Activated naive CD4-positive, alpha-beta T cell (primary cell): ENCODE measurements at regions not wholly inside any gene's neighbourhood (a gene's known extent, or its start where the extent isn't known, plus 50 kb on each side); places are given as distances from the start of the nearest gene placed in this dataset.

Source experiments
- DNase-seq, 4 experiments: peaks; one replicate each; lab custom pipeline; 2025; lab: John Stamatoyannopoulos, UW

DNA sequence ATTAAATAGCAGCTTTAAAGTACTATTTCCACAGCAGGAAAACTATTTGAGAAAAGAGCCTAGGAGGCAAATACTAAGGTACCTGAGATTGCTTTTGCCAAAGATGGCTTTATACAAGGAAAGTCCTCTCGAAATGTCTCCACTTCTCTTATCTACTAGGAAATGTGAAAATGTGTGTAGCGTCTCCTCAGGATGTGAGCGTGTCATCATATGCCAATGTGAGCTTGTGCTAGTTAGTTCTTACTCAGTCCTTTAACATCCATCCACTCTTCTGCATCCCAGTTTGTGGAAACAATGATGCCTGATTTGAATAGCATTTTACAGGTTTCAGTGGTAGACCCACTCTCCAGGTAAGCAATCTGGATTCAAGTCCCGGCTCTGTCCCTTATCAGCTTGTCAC, 421.0 kb downstream of the DYNC2H1 start:
- no peak for DNase-seq

- DNase-seq = no peak
Observed at GRCh38 chr11:103532133-103532788, 423.0 kb downstream of the DYNC2H1 start.

DNA sequence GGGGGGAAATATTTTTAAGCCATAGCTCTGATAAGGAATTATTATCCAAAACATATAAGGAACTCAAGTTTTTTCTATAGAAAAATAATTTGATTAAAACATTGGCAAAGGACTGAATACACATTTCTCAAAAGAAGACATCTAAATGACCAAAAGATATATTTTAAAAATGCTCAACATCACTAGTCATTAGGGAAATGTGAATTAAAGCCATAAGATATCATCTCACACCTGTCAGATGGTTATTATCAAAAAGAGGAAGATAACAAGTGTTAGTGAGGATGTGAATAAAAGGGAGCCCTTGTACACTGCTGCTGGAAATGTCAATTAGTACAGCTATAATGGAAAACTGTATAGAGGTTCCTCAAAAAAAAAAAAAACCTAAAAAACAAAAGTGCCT, 425.0 kb downstream of the DYNC2H1 start:
- no peak for DNase-seq

DNA sequence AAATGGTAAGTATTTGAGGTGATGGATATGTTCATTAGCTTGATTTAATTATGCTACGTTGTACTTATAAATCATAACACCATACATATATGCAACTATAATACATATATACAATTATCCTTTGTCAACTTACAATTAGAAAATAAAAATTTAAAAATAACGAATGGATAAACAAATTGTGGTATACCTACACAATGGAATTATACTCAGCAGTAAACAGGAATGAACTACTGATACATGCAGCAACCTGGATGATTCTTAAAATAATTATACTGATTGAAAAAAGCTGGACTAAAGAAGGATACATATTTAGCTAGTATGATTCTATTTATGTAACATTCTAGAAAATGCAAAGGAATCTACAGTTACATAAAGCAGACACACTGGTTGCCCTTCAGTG, 425.7 kb downstream of the DYNC2H1 start:
- DNase-seq = no peak

DNA sequence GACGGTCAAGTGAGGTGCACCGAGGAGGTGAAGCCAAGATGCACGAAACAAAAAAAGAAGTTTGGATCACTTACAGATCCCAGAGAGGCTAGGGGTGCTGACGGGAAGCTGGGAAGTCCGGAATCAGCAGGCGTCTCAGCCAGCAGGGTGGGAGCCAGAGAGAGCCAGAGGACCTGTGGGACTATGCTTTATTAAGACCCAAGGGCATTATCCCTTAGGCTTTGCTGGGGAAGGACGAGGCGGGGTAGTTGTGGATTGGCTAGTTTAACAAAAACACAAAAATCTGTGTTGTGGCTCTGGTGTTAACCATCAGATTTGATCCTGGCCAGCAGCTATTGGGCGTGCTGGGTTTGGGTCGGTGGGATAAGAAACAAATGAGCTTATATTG, 427.1 kb downstream of the DYNC2H1 start:
- DNase-seq = no peak

DNA sequence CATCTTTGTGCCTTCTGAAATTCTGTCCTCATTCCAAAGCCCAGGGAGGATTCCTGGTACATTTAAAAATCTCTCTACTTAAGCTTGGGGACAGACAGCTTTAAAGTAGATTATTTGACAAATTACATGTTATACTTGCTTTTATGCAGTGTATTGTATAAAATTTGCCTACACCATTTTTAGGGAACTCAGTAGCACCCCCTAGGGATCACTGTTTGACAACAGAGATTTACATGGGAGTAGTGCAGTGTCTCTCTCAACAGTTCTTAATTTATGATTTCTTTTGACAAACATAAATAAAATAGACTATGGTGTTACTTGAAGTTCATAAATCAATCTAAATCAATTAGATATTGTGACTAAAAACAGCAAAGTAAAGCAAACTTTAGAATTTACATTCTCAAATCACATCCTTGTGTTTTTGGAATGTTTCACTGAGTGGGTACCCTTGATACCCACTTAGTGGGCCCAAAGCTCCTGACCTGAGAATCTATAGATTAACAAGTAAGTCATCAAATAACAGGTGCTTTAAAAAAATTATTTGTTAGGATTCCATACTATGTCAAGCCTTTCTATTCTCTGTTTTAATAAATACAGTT, 428.8 kb downstream of the DYNC2H1 start:
- no peak for DNase-seq

- no peak for DNase-seq
Observed at GRCh38 chr11:103539166-103539565, 429.9 kb downstream of the DYNC2H1 start.

GRCh38 chr11:103541186-103541795, 432.1 kb downstream of the DYNC2H1 start:
- no peak for DNase-seq

DNA sequence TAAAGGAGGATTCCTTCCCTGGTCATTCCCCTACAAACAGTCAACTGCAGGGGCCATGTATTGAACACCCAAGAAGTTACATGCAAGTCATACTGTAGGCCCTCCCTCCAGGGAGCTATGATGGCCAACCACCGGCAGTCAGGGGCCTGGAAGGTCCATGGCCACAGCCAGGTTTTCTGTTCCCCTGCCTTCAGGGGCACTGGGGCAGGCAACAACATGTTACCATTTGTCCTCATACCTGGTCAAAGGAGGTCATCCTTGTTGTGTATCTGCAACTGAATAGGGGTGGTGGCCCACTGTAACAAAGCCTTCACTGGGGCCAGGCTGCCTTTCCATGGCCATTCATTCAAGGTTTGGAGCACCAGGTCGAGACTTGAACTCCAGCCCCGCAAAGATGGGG, 433.6 kb downstream of the DYNC2H1 start:
- no peak for DNase-seq

DNA sequence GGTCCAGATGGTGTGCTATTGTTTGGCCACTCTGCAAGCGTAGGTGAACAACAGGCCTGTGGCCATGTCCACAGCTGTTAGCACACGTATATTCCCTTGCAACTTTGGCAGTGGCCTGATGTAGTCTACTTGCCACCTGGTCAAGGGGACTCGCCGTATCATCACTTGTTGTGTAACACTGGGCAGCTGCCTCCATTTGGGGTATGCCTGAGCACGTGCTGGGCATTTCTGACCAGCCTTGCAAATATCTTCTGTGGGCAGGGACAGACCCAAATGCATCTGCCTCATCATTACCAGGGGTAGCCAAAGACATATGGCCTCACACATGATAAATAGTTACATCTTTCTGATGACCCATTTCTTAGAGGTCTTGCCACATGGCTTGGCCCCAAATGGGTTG, 434.2 kb downstream of the DYNC2H1 start:
- no peak for DNase-seq

DNA sequence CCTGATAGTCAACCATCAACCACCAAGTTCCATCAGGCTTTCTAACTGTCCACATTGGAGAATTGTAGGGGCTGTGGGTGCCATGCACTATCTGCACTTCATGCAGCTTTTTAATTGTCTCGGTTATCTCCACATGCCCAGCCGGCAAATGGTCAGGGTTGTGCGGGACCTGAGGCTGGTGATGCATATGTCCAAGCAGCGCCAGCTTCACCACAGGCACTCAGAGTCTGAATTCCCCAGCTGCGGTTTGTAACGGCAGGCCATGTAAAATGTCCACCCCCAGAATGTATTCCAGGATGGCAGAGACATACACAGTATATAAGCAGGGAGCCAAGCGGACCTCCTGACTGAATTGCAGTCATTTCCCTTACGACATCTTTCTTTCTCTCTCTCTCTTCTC, 435.6 kb downstream of the DYNC2H1 start:
- no peak for DNase-seq

DNA sequence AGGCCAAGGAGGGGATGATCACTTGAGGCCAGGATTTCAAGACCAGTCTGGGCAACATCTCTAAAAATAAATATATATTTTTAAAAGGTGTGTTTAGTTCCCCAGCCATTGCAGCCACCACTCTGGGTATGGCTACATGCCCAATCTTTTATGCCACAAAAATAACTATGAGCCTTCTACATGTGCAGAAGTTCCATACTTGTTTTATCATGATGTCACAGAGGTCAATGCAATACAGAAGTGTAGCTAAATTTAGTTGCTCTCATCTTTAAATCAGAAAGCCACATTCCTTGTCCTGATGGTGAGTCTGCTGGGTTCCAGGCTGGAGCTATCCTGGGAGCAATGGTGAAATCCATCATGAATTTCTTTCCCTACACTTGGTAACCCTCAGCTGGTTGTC, 436.3 kb downstream of the DYNC2H1 start:
- DNase-seq = no peak

DNA sequence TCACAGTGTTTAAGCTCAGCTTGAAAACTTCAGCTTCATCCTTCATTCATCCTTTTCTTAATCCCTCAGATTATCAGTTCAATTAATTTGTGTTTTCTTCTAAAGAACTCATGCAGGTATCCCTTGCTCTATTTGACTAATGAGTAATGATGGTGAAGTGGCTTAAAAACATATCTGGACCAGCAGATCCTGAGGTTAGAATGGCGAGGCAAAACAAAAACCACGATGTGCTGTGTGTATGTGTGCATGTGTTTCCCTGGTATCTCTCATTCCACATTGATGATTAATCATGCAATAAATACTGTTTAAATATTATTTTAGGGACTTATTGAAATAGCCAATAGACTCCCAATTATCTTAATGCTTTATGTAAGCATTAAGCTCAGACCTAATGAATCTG, 437.0 kb downstream of the DYNC2H1 start:
- no peak for DNase-seq

GRCh38 chr11:103547024-103547423, 437.8 kb downstream of the DYNC2H1 start:
- no peak for DNase-seq

DNA sequence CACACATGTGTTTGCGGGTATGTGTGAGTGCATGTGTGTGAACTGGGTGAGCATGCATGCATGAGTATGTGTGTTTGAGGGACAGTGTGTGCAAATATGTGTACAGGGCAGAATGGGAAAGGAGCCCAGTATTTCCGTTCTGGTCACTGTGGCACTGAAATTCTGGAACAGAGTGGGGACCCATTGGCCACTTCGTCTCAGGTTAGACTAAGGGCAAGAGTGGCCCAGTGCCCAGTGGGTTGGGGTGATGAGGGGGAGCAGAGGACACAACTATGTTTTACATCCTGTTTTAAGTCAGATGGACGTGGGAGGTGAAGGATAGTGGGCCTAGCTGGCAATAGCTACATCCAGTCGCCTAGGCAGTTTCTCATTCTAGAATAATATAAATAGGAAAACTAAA, 438.5 kb downstream of the DYNC2H1 start:
- no peak for DNase-seq

DNA sequence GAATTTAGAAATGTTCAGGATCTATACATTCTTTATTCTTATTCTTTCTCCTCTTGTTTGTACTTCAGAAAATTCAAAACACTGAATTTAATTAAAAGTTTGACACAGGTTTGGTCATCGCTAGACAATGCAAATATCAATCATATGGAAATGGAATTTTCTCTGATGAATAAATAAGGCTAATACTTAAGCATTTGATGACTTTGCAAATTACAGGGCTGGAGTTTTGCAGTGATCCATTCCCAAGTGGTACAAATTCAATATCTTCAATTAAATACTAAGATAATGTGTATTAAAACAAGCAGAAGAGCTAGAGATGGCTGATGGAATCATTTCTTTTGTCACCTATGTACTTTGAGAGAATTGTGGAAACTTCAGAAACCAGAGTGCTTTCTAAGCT, 439.6 kb downstream of the DYNC2H1 start:
- DNase-seq = no peak

DNA sequence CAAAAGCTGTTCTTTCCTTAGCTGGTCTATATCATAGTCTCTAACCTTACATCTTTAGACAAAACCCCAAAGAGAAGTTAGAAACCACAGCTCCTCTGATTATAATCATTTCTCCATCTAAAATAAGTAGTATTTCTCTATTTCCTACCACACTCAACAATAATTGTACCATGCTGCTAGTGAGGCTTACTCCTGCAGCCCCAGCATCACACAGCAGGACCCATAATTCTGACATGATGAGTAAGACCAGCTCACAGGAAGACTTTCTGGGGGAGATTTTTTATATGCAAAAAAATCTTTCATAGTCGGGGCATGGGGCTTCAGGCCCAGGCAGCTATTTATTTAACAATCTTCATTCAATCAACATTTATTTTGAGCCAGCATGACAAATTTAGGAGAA, 441.6 kb downstream of the DYNC2H1 start:
- no peak for DNase-seq

DNA sequence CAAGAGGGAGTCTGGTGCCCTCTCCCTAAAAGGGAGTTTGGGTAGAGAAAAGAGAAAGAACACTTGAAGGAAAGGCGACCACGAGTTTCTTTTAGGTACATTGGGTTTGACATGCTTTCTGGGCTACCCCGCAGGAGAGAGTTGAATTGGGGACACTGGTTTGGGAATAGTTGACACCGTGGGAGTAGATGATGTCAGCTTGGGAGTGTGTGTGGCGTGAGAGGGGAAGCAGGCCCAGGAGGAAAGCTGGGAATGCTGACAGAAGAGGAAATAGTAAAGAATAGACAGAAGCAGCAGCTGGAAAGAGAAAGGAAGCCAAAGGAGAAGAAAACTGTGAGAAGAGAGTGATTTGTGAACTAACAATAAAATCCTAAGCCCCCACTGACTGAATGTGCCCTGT, 442.9 kb downstream of the DYNC2H1 start:
- no peak for DNase-seq

GRCh38 chr11:103556171-103556570, 446.9 kb downstream of the DYNC2H1 start:
- DNase-seq = no peak

DNA sequence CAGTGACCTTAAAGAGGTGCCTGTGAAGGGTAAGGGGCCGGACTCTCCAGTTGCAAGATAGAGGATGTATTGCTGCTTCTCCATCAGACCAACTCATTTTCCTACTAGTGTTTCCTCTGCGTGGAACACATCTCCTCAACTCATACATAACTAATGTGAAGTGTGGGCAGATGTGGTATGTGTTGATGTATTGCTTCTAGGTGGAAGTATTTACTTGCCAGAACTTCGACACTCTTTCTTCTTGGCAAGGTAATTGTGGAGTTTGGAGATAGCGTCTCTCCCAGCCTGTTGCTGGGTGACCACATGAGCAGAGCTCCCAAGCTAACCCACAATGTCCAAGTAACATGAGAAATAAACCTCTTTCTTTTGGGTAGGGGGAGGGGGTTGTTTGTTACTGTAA, 456.9 kb downstream of the DYNC2H1 start:
- no peak for DNase-seq

DNA sequence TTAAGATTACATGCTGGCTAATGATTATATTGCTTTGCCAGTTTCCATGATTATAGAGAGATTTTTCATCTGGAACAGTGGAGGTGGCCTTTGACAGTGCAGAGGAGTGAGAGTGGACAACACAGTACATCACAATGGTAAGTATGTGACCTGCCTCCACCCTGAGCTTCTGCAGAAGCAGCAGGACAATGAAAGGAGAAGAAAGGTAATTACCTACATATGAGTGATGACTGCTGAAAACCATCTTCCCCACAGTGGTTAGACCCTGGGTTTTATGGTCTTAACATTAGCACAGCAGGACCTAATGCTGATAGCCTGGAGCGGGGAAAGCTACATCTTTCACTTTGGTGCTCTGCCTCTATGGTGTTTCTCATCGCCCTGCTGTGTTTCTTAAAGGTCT, 454.7 kb upstream of the DDI1 start:
- DNase-seq = no peak

DNA sequence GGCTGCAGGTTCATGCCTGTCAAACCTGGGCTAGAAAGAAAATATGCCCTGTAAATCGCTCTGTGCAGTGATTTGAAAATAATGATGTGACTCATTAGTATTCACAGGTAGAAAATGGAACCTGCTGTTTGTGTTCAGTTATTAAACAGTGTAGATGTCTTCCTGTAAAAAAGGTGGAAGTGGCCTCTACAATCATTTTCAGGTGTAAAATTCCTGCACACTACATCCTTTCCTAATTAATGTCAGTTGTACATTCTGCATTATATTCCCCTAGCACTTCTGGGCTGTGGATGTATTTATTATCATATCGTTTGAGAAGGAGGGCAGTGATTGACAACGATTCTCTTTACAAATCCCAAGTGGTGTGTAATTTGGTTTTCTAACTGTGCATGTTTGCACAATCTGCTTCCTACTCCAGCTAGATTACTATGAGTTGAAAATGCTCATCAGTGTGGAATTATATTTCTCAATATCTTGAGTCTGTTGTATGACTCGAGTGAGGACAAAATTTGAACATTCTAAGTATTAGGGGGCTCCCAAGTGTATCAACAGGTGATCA, 454.0 kb upstream of the DDI1 start:
- DNase-seq = no peak

DNA sequence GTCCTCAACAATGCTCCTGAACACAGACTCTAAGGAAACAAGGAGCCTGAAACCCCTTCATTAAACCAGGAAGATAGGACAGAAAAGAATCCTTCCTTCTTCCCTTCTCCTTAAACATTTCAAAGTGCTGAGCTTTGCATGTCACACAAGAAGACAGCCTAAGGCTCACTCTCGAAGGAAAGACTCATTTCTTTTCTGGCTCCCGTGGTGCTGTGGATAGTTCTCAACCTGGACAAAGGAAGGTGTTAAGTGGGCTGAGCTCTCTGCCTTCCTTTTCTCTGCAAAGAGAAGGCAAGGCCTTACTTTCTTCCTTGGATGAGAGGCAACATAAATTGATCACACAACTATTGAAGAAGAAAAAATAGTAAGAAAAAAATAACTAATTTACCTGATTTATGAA, 452.4 kb upstream of the DDI1 start:
- no peak for DNase-seq

DNA sequence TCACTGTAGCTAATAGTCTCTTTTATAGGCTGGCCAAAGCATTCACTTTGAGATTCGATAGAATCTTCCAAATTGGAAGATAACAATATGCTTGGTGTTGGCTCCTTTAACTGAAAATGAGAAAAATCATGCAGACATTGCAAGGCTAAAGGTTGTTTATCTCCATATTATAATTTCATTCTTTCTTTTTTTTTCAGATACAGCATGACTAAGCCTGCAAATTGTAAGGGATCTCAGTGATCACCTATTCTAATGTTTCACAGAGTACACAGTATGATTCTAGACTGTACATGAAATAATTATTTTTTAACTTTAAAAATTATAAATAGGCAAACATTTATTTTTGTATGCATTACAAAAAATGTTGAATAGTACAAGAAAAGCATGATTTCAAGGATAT, 451.7 kb upstream of the DDI1 start:
- DNase-seq = no peak
